SIG-M5 treated with dmso at 0.1 percent for 504 hours (cell line): ENCODE measurements at regions not wholly inside any gene's neighbourhood (a gene's known extent, or its start where the extent isn't known, plus 50 kb on each side); places are given as distances from the start of the nearest gene placed in this dataset.

ENCODE experiments used
- DNase-seq: peaks from one replicate; lab custom pipeline; 2025; ENCODE audit not compliant: unreplicated experiment; lab: John Stamatoyannopoulos, UW

DNA sequence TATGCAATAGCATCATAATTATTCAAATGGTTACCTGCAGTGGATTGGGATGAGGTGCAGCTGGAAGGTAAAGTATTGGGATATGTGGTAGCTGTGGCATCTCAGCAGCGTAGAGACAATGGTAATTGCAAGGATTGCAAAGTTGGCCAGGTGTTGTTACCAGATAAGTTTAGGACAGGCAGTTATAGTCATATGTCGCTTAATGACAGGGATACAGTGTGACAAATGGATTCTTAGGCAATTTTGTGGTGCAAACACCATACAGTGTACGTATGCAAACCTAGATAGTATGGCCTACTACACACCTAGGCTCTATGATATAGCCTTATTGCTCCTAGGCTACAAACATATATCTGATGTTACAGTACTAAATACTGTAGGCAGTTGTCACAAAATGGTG, 163.5 kb upstream of the LYZL2 start:
- DNase-seq: no peak

DNA sequence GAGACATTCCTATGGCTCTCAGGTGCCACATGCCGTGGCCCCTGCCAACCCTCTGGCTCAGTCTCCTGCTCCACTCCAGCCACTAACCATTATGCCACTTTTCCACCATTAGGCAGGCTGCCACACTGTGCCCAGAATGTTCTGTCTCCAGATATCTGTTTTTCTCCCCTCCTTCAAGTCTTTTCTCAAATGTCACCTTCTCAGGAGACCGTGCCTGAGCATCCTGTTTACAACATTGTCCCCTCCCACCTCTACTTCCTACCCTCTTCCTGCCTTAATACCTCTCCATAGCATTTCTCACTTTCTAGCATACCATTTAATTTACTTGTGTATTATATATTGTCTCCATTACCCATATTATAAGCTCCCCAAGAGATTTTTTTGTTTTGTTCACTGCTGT, 162.5 kb upstream of the LYZL2 start:
- no peak for DNase-seq

DNA sequence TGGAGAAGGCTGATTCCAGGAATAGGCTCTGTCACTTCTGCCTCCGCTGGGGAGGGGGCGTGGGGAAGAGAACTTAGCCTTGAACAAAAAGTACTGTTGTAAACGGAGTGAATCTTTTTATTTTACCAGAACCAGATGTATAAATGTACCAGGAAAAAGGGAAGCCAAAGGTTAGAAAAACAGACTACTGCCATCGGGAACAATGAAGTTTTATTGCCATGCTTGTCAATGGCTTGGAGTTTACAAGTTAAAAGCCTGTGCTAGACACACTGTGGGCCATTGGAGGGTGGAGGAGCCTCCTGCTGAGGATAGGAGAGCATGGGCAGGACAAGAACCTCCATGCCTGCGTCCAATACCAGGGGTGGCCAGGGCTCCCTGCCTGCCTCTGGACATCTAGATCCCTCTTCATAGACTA, 161.7 kb upstream of the LYZL2 start:
- DNase-seq: no peak

GRCh38 chr10:30789806-30790205, 160.3 kb upstream of the LYZL2 start:
- DNase-seq: no peak

- no peak for DNase-seq
These were observed 158.8 kb upstream of the LYZL2 start for GRCh38 chr10:30788307-30788706.

GRCh38 chr10:30786906-30787305, 157.4 kb upstream of the LYZL2 start:
- no peak for DNase-seq

DNA sequence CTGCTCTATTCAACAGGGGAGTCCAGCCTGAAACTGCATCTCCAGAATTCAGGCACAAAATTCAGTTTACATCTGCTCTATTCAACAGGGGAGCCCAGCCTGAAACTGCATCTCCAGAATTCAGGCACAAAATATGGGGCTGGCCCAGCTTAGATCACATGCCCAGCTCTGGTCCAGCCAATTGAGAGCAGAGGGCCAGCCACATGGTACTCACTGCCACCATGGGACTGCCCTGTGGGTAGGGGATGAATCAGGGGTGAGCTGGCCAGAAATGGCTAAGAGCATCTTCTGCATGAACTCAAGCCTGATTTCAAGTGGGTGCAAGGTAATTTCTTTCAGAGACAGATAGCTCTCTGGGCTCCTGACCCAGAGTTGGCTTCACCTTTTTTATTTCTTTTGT, 156.6 kb upstream of the LYZL2 start:
- no peak for DNase-seq

- DNase-seq: no peak
These were observed 155.5 kb upstream of the LYZL2 start for GRCh38 chr10:30784897-30785605.

DNA sequence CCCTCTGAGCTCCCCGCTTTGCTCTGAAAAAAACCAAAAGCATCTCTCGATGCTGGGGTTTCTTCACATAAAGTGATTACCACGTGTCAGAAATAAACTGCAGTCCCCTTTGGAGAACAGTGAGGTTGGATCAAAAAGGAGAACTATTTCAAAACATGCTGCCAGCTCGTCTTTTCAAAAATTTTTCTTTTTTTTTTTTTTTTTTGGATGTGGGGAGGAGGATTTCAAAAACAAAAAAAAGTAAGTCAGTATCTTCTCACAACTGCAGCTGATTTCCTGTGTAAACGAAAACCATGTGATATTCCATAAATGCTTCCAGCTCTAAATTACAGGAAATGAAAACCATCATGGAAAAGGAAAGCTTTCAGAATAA, 155.0 kb upstream of the LYZL2 start:
- peak; percentile 44 for DNase-seq

- DNase-seq: peak; percentile 59
These were observed 154.5 kb upstream of the LYZL2 start for GRCh38 chr10:30783939-30784501.

- DNase-seq: peak; percentile 54
These were observed 153.2 kb upstream of the LYZL2 start for GRCh38 chr10:30782537-30783461.

GRCh38 chr10:30782157-30782536, 152.6 kb upstream of the LYZL2 start:
- DNase-seq: no peak

- no peak for DNase-seq
These were observed 152.1 kb upstream of the LYZL2 start for GRCh38 chr10:30781670-30782121.

DNA sequence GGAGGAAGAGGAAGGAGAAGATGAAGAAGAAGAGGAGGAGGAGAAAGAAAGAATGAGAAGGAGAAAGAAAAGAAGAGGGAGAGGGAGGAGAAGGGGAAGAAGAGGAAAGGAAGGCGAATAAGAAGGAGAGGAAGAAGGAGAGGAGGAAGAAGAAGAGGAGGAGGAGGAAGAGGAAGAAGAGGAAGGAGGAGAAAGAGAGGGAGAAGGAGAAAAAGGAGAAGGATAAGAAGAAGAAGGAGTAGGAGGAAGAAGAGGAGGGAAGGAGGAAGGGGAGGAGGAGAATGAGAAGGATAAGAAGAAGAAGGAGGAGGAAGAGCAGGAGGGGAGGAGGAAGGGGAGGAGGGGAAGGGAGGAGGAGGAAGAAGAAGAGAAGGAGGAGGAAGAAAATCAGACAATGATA, 149.2 kb upstream of the LYZL2 start:
- no peak for DNase-seq

DNA sequence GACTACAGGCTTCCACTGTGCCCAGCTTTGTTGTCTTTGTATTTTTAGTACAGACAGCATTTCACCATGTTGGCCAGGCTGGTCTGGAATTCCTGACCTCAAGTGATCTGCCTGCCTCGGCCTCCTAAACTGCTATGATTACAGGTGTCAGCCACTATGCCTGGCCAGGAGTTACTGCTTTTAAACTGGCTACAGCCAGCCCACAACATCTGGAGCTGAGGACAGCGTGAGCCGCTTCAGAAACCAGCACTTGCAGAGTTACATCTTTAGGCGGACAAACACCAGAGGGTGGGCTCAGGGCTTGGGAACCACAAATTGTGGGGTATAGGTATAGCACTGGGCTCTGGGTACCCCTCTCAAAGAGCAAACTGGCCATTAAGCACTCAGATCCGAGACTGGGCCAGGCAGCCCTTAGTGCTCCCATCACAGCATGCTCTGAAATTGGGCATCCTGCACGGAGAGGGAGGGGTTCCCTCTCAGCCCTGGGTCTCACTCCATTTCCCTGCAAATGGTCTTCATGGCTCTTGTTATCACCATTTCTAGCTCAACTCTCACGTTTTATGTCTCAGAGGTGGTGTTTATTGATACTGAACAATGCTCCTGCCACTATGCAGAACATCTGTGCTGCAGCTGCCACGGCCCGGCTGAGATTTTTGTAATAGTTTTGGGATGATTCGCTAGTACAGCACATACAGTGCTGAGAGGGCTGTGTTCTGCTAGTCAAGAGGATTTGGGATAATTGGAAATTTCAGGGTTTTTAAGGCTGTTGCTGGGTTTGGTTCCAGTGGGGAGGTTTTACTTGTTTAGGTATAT, 146.4 kb upstream of the LYZL2 start:
- DNase-seq: no peak

DNA sequence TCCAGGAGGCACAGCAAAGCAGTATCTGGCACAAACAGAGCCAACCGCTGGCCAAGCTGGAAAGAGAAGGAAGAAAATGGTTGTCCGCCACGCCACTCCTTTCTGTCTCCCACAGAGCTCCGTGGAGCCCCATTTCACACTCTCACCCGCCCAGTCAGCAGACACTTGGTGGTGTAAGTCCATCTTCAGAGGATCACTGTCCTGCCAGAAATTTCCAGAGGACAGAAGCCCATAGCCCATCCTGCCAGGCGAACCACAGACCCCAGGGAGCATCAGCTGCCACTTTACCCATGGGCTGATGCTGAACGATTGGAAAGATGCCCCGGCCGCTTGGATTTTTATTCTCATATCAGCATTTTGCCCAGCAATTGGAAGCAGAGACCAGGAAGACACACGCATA, 144.7 kb upstream of the LYZL2 start:
- no peak for DNase-seq

- DNase-seq: no peak
These were observed 143.9 kb upstream of the LYZL2 start for GRCh38 chr10:30773501-30773900.

- DNase-seq: no peak
These were observed 141.3 kb upstream of the LYZL2 start for GRCh38 chr10:30770816-30771215.

GRCh38 chr10:30770229-30770628, 140.7 kb upstream of the LYZL2 start:
- DNase-seq: no peak

GRCh38 chr10:30769361-30769760, 139.8 kb upstream of the LYZL2 start:
- no peak for DNase-seq

DNA sequence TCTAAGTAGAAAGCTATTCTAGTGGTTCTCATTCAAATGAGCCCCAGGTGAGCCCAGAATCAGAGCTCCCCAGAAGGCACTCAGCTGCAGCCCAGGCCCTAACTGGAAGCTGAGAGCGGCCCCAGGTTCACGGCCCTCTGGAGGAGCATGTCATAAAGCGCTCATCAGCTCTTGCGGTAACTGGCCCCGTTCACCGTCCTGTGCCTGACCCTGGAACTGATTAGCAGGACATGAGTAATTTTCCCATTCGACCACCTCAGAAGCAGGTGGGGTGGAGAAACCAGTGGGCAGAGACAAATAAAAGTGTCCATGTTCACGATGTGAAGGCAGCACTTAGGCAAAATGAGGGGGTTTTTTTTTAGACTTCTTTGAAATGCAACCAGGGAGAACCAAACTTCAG, 136.1 kb upstream of the LYZL2 start:
- no peak for DNase-seq
